Activated T-cell treated with anti-CD3 and anti-CD28 coated beads, Interleukin-2, amount 50 U/mL, for 24 hours (primary cell): ENCODE measurements at regions not wholly inside any gene's neighbourhood (a gene's known extent, or its start where the extent isn't known, plus 50 kb on each side); places are given as distances from the start of the nearest gene placed in this dataset.

Source experiments
- DNase-seq: peaks from one replicate; pipeline ENCODE4 v3.0.0-alpha.2; 2020
- H3K27ac Mint-ChIP-seq: 2 replicates; pipeline ENCODE4 v1.8.0; 2020; ENCODE audit warnings: mild to moderate bottlenecking, mixed read lengths
- H3K27me3 Mint-ChIP-seq: 2 replicates; pipeline ENCODE4 v1.8.0; 2020; ENCODE audit warnings: mixed read lengths
- H3K36me3 Mint-ChIP-seq: 2 replicates; pipeline ENCODE4 v1.8.0; 2020; ENCODE audit warnings: low read depth, mixed read lengths
- H3K4me1 Mint-ChIP-seq: 2 replicates; pipeline ENCODE4 v1.8.0; 2020; ENCODE audit warnings: low read depth, mixed read lengths
- H3K4me3 Mint-ChIP-seq: 2 replicates; pipeline ENCODE4 v1.8.0; 2020; ENCODE audit warnings: mild to moderate bottlenecking, moderate library complexity, mixed read lengths
- H3K9me3 Mint-ChIP-seq: 2 replicates; pipeline ENCODE4 v1.8.0; 2020; ENCODE audit warnings: mixed read lengths

GRCh38 chr2:57622009-57622408 lies 424.6 kb upstream of the VRK2 start:
- no peak overlapping the region for H3K4me3 Mint-ChIP-seq
- H3K9me3 Mint-ChIP-seq: peaks cover 9% of the 10 kb centered on the region
- H3K36me3 Mint-ChIP-seq: no peaks in the 10 kb centered on the region
- no peak for DNase-seq
- H3K4me1 Mint-ChIP-seq: no peaks in the 10 kb centered on the region
- H3K27ac Mint-ChIP-seq: no peak overlapping the region
- no peaks in the 10 kb centered on the region for H3K27me3 Mint-ChIP-seq

- Mint-ChIP-seq H3K4me1 (no peaks in the 10 kb centered on the region), H3K27ac (no peak overlapping the region), H3K9me3 (peaks cover 23% of the 10 kb centered on the region), H3K27me3 (no peaks in the 10 kb centered on the region), H3K4me3 (no peak overlapping the region), H3K36me3 (no peaks in the 10 kb centered on the region)
- DNase-seq: no peak
These were observed 390.4 kb upstream of the VRK2 start for GRCh38 chr2:57656198-57656597.

DNA sequence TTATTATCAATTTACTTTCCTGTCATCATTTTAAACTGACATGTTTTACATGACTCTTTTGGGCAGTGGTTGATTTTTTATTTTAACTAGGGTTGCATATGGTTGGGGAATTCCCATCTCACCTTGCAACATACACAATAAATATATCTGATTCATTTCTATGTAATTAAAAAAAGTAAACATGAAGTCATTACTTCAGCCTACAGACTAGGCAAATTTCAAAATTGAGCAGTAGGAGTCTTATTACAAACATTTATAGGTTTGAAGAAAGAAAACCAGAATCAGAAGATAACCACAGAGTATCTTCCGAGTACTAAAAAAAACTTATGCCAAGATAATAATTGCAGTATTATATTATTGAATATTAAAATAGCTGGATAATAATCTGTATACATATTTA lies 377.0 kb upstream of the VRK2 start:
- H3K36me3 Mint-ChIP-seq: no peaks in the 10 kb centered on the region
- DNase-seq: no peak
- no peaks in the 10 kb centered on the region for H3K4me1 Mint-ChIP-seq
- no peaks in the 10 kb centered on the region for H3K27me3 Mint-ChIP-seq
- H3K9me3 Mint-ChIP-seq: no peaks in the 10 kb centered on the region
- H3K4me3 Mint-ChIP-seq: no peak overlapping the region
- no peak overlapping the region for H3K27ac Mint-ChIP-seq

DNA sequence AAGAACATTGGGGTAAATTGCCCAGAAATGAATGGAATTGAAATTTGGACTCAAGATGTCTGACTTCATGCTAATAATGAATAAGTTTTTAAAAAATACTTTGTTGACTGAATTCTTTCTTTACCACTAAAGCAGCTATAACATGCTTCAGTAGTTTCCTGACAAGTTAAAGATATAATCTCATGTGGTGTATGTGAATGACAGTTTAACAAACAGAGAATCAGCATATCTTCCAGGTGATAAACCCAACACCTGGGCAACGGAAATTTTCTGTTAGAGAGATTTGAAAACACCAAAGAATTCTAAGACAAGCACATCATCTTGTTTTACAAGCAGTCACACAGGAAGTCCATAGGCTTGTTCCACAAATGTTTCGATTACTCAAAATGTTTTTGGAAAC lies 372.6 kb upstream of the VRK2 start:
- H3K4me3 Mint-ChIP-seq: no peak overlapping the region
- no peaks in the 10 kb centered on the region for H3K27me3 Mint-ChIP-seq
- no peaks in the 10 kb centered on the region for H3K36me3 Mint-ChIP-seq
- H3K27ac Mint-ChIP-seq: no peak overlapping the region
- H3K4me1 Mint-ChIP-seq: no peaks in the 10 kb centered on the region
- DNase-seq: no peak
- no peaks in the 10 kb centered on the region for H3K9me3 Mint-ChIP-seq

- no peaks in the 10 kb centered on the region for H3K9me3 Mint-ChIP-seq
- H3K36me3 Mint-ChIP-seq: no peaks in the 10 kb centered on the region
These were observed 371.9 kb upstream of the VRK2 start for GRCh38 chr2:57674743-57675142.

DNA sequence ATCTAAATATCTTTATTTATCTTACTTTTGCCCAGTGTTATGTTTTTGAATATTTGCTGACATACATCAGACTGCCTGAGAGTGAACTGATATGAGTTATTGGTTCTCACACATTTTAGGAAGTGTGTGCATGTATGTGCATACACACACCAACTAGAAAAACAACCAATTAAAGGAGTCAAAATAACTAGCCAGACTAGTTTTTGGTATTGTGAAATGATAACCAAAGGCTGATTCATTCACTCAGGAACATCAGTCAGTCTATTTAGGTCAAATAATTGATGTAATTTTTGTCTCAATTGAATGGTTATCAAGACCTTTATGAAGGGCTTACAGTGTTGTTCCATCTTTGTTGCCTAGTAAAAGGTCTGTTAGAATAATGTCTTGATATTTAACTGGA lies 369.3 kb upstream of the VRK2 start:
- H3K27ac Mint-ChIP-seq: no peak overlapping the region
- H3K9me3 Mint-ChIP-seq: no peaks in the 10 kb centered on the region

More at GRCh38 chr2:57674743-57675142, 371.9 kb upstream of the VRK2 start:
- no peaks in the 10 kb centered on the region for H3K27me3 Mint-ChIP-seq
- no peak overlapping the region for H3K27ac Mint-ChIP-seq
- no peaks in the 10 kb centered on the region for H3K4me1 Mint-ChIP-seq
- no peak for DNase-seq
- H3K4me3 Mint-ChIP-seq: no peak overlapping the region

GRCh38 chr2:57681650-57682049 lies 365.0 kb upstream of the VRK2 start:
- H3K4me1 Mint-ChIP-seq: no peaks in the 10 kb centered on the region
- H3K27me3 Mint-ChIP-seq: no peaks in the 10 kb centered on the region
- no peak overlapping the region for H3K4me3 Mint-ChIP-seq
- H3K9me3 Mint-ChIP-seq: peaks cover 5% of the 10 kb centered on the region
- no peaks in the 10 kb centered on the region for H3K36me3 Mint-ChIP-seq
- DNase-seq: no peak
- H3K27ac Mint-ChIP-seq: no peak overlapping the region

More for the DNA sequence above, 369.3 kb upstream of the VRK2 start:
- Mint-ChIP-seq H3K36me3 (no peaks in the 10 kb centered on the region), H3K4me3 (no peak overlapping the region), H3K27me3 (no peaks in the 10 kb centered on the region), H3K4me1 (no peaks in the 10 kb centered on the region)
- DNase-seq: no peak

DNA sequence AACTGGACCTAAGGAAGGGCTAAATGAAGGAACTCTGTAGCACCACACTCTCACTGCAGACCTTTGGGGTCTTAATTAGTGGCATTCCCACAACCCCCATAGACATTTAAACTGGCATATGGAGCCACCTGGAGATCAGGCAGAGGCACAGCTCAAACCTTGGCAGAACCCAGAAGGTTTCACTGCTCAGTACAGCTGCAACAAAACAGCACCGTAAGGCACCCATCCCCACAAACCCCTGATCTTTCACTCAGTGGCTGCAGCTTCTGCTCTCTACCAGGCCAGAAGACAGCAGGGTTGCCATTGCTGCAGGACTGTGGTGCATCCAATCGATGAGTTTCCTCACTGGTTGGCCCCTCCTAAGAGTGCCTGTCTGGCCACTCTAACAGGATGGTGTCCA lies 361.6 kb upstream of the VRK2 start:
- H3K4me1 Mint-ChIP-seq: no peaks in the 10 kb centered on the region
- H3K9me3 Mint-ChIP-seq: peaks cover 25% of the 10 kb centered on the region
- no peak overlapping the region for H3K4me3 Mint-ChIP-seq
- H3K27ac Mint-ChIP-seq: no peak overlapping the region
- no peaks in the 10 kb centered on the region for H3K27me3 Mint-ChIP-seq
- no peak for DNase-seq
- no peaks in the 10 kb centered on the region for H3K36me3 Mint-ChIP-seq

DNA sequence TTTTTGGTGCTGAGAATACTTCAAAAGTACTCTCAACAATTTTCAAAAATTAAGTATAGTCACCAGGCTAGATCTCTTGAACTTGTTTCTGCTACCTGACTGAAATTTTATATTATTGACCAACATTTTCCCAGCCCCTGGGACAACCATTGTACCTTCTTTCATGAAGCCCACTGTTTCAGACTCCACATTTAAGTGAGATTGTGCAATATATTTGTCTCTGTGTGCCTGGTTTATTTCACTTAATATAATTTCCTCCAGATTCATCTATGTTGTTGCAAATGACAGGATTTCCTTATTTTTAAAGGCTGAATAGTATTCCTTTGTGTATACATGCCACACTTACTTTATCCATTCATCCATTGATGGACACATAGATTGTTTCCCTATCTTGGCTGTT lies 354.2 kb upstream of the VRK2 start:
- Mint-ChIP-seq H3K27me3 (no peaks in the 10 kb centered on the region), H3K4me1 (no peaks in the 10 kb centered on the region), H3K4me3 (no peak overlapping the region), H3K27ac (no peak overlapping the region), H3K36me3 (no peaks in the 10 kb centered on the region), H3K9me3 (peaks cover 26% of the 10 kb centered on the region)
- no peak for DNase-seq

- no peaks in the 10 kb centered on the region for H3K27me3 Mint-ChIP-seq
- H3K36me3 Mint-ChIP-seq: no peaks in the 10 kb centered on the region
These were observed 353.4 kb upstream of the VRK2 start for GRCh38 chr2:57693177-57693576.

DNA sequence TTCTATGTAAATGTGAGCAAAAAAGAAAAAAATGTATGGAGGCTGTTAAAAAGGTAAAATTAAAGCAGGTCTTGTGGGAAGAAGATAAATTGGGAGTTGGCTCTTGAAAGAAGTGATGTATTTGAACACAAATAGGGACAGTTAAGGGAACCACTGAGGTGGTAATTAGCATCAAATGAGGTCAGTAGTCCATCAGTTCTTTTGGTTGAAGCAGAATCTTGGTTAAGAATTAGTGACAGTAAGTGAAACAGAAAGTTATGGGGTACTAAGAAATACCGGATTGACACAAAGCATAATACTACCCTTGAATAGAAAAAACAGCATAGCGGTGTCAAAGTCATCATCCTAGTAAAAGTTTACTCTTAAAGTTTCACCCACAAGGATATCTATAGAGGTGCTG lies 352.6 kb upstream of the VRK2 start:
- H3K27me3 Mint-ChIP-seq: no peaks in the 10 kb centered on the region
- no peak overlapping the region for H3K4me3 Mint-ChIP-seq
- H3K9me3 Mint-ChIP-seq: peaks cover 16% of the 10 kb centered on the region
- no peak for DNase-seq
- H3K36me3 Mint-ChIP-seq: no peaks in the 10 kb centered on the region
- no peak overlapping the region for H3K27ac Mint-ChIP-seq
- H3K4me1 Mint-ChIP-seq: no peaks in the 10 kb centered on the region

More at GRCh38 chr2:57693177-57693576, 353.4 kb upstream of the VRK2 start:
- no peak overlapping the region for H3K4me3 Mint-ChIP-seq
- H3K4me1 Mint-ChIP-seq: no peaks in the 10 kb centered on the region
- DNase-seq: no peak
- peaks cover 24% of the 10 kb centered on the region for H3K9me3 Mint-ChIP-seq
- H3K27ac Mint-ChIP-seq: no peak overlapping the region

DNA sequence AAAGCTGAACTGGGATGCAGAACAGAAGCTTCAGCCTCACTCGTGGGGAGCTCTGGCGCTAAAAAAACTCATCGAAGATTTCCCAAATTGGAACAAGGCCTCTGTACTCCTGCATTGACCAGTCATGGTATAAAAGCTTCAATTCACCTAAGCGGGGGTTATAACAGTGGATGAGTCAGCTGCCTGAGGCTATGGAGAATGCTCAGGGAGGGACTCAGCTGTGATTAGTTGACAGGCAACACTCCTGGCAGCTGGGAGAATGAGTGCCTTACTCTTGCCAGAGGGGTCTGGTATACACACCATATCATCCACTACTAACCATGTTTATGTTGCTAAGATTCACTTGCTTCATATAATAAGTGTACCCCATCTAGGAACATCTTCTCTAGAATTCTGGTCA lies 350.6 kb upstream of the VRK2 start:
- Mint-ChIP-seq H3K27ac (no peak overlapping the region), H3K4me3 (no peak overlapping the region), H3K4me1 (no peaks in the 10 kb centered on the region), H3K36me3 (no peaks in the 10 kb centered on the region), H3K27me3 (no peaks in the 10 kb centered on the region), H3K9me3 (peaks cover 3% of the 10 kb centered on the region)
- DNase-seq: no peak

DNA sequence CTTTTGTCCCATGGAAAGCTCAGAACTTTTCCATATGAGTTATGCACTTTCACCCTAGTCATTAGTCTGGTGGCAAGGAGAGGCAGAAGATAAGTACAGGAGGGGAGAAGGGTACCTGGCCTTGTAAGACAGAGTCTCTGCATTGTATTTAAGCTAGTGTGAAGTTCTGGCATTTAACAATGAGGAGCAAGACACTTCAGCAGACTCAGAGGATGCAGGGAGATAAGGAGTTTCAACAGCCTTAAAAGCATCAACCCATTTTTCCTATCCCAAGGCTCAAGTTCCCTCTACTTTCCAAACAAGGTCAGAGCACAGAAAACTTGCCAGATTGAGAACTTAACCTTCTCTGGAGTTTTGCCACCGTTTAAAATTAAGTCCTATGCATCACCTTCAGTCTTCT lies 348.2 kb upstream of the VRK2 start:
- no peak overlapping the region for H3K27ac Mint-ChIP-seq
- H3K9me3 Mint-ChIP-seq: no peaks in the 10 kb centered on the region
- H3K36me3 Mint-ChIP-seq: no peaks in the 10 kb centered on the region
- no peaks in the 10 kb centered on the region for H3K27me3 Mint-ChIP-seq
- no peak for DNase-seq
- H3K4me1 Mint-ChIP-seq: no peaks in the 10 kb centered on the region
- no peak overlapping the region for H3K4me3 Mint-ChIP-seq

GRCh38 chr2:57698935-57699449 lies 347.6 kb upstream of the VRK2 start:
- no peak for DNase-seq
- Mint-ChIP-seq H3K27me3 (no peaks in the 10 kb centered on the region), H3K4me1 (no peaks in the 10 kb centered on the region), H3K27ac (no peak overlapping the region), H3K4me3 (no peak overlapping the region), H3K9me3 (no peaks in the 10 kb centered on the region), H3K36me3 (no peaks in the 10 kb centered on the region)

DNA sequence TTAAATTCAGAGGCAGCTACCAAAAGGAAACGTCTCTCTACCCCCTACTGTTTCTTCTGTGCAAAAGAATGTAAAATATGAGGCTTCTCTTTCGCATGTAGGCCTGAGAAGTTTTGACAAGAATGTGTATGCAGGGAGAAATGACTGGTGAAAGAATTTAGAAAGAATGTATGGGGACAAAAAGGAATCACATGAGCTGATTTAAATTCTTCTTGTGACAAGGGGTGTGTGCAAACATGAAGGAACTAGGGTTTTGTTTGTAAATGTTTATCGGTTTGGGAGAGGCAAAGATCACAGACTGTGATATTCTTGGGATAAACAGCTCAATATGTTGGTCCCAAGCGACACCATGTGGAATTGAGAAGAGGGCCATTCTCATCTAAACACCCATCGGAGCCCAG lies 345.2 kb upstream of the VRK2 start:
- no peaks in the 10 kb centered on the region for H3K4me1 Mint-ChIP-seq
- no peak for DNase-seq
- H3K9me3 Mint-ChIP-seq: no peaks in the 10 kb centered on the region
- no peaks in the 10 kb centered on the region for H3K36me3 Mint-ChIP-seq
- no peak overlapping the region for H3K27ac Mint-ChIP-seq
- H3K27me3 Mint-ChIP-seq: no peaks in the 10 kb centered on the region
- H3K4me3 Mint-ChIP-seq: no peak overlapping the region

DNA sequence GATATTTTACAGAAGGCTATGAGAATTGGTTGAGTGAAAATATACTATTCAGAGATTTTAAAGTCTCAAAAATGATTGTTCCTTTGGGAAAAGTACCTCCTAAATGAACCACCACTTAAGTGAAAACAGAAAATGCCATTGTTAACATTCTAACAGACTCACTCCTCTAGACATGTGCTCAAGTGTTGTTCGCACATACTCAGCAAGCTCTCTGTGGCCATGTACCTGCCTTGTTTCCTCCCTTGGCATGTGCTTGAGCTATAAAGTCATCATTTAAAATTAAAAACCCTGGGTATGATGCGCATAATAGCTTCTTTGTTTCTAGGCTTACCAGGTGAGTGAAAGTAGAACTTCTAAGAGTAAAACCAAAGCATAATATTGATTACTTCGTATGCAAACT lies 343.2 kb upstream of the VRK2 start:
- Mint-ChIP-seq H3K36me3 (no peaks in the 10 kb centered on the region), H3K27ac (no peak overlapping the region), H3K4me3 (no peak overlapping the region), H3K9me3 (no peaks in the 10 kb centered on the region), H3K27me3 (no peaks in the 10 kb centered on the region), H3K4me1 (no peaks in the 10 kb centered on the region)
- DNase-seq: no peak
